HepG2 (cell line): ENCODE measurements at regions not wholly inside any gene's neighbourhood (a gene's known extent, or its start where the extent isn't known, plus 50 kb on each side); places are given as distances from the start of the nearest gene placed in this dataset.

Experiments used
- ATAC-seq: fragments of 200-7000 bp; cut with Tn5 transposase; 3 replicates; pipeline ENCODE4 v1.9.1; 2020; ENCODE audit warnings: mild to moderate bottlenecking, moderate library complexity
- BruUV-seq: library from RNA; stranded (reverse); fragments of 400-500 nt; replicated peaks from 2 replicates; lab custom pipeline; 2021; lab: Mats Ljungman, UMichigan
- CTCF ChIA-PET: fragments of 300-600 bp; formaldehyde crosslinking; extraction: SDS; loops from one replicate; lab custom pipeline; 2021; ENCODE audit warnings: low total read pairs, inconsistent platforms, low intra/inter-chr PET ratio; lab: Yijun Ruan, JAX
- POLR2A ChIA-PET: fragments of 350-600 bp; sonication (Branson Sonifier 250); formaldehyde crosslinking; loops from one replicate; lab custom pipeline; 2020; ENCODE audit warnings: antibody characterized with exemption, inconsistent platforms; lab: Yijun Ruan, JAX
- DNase-seq: peaks from one replicate; pipeline ENCODE4 v3.0.0-alpha.2; 2015; ENCODE audit warnings: low spot score
- FAIRE-seq: peaks from 3 replicates; lab custom pipeline; 2011; peaks lifted over from hg19 to GRCh38; lab: Jason Lieb, UNC
- H2AFZ ChIP-seq: one replicate; pipeline ENCODE4 v1.6.1; 2011; ENCODE audit warnings: low read length, inconsistent platforms
- H3K27ac ChIP-seq: fragments of 300-600 bp; 3 replicates; pipeline ENCODE4 v1.8.0; 2011; ENCODE audit warnings: mixed run types, mild to moderate bottlenecking, mixed read lengths, low read length, inconsistent platforms; ENCODE audit not compliant: insufficient read depth; ENCODE audit errors: extremely low read length
- H3K27me3 ChIP-seq, 2 experiments: fragments of 200-600 bp in 1 of 2; 2 replicates in 1 of 2; 3 replicates in 1 of 2; pipeline versions ENCODE4 v1.6.0 to v1.8.0; 2011; ENCODE audit warnings: low read length in 2 of 2, mild to moderate bottlenecking in 2 of 2, moderate library complexity in 2 of 2, inconsistent platforms in 1 of 2; ENCODE audit not compliant: insufficient read depth in 2 of 2, control insufficient read depth in 1 of 2
- H3K36me3 ChIP-seq, 2 experiments: fragments of 200-600 bp in 1 of 2; replicated peaks in 1 of 2; 2 replicates in 1 of 2; 3 replicates in 1 of 2; pipeline versions ENCODE4 v1.5.1 to v1.8.0; 2011; ENCODE audit warnings: low read length in 2 of 2, inconsistent platforms in 1 of 2; ENCODE audit not compliant: insufficient read depth in 2 of 2, control insufficient read depth in 1 of 2
- H3K4me1 ChIP-seq: 2 replicates; pipeline ENCODE4 v1.5.1; 2012; ENCODE audit warnings: low read length, inconsistent platforms; ENCODE audit not compliant: insufficient read depth
- H3K4me2 ChIP-seq: 2 replicates; pipeline ENCODE4 v1.6.0; 2011; ENCODE audit warnings: low read depth, low read length, inconsistent platforms
- H3K4me3 ChIP-seq, 3 experiments: fragments of 200-600 bp in 1 of 3; sonication (generic), shearing (Covaris generic) in 1 of 3; replicated peaks in 1 of 3; 2 replicates each; pipeline ENCODE4 v1.5.1; 2011 to 2016; ENCODE audit warnings: low read length in 3 of 3, inconsistent platforms in 2 of 3, low read depth in 2 of 3, mild to moderate bottlenecking in 2 of 3, control low read depth in 1 of 3, mixed read lengths in 1 of 3; ENCODE audit not compliant: insufficient read depth in 1 of 3
- H3K79me2 ChIP-seq: one replicate; pipeline ENCODE4 v1.6.1; 2011; ENCODE audit warnings: low read length, inconsistent platforms; ENCODE audit not compliant: insufficient read depth
- H3K9ac ChIP-seq: 2 replicates; pipeline ENCODE4 v1.6.0; 2011; ENCODE audit warnings: mild to moderate bottlenecking, low read depth, low read length, inconsistent platforms; ENCODE audit not compliant: insufficient read depth
- H3K9me3 ChIP-seq: 2 replicates; pipeline ENCODE4 v1.5.1; 2012; ENCODE audit warnings: mild to moderate bottlenecking, low read length
- H4K20me1 ChIP-seq: 2 replicates; pipeline ENCODE4 v1.6.0; 2011; ENCODE audit warnings: inconsistent platforms, mild to moderate bottlenecking, low read length, moderate library complexity; ENCODE audit not compliant: insufficient read depth
- DPF2 ChIP-seq: sonication (generic); formaldehyde crosslinking; IDR thresholded peaks from 2 replicates; pipeline ENCODE4 v1.4.0; 2020; ENCODE audit warnings: mild to moderate bottlenecking, low read depth, missing genetic modification reagents, borderline replicate concordance
- FOXO4 ChIP-seq: sonication (generic); formaldehyde crosslinking; conservative IDR thresholded peaks from 2 replicates; pipeline ENCODE4 v1.8.1; 2023; ENCODE audit warnings: missing genetic modification reagents
- MAFK ChIP-seq, 2 experiments: IDR thresholded peaks in 1 of 2; conservative IDR thresholded peaks in 1 of 2; 2 replicates each; pipeline ENCODE4 v1.6.1; 2011; ENCODE audit warnings: improper control_type of control experiment in 2 of 2, low read length in 2 of 2
- REL ChIP-seq: sonication (generic); formaldehyde crosslinking; conservative IDR thresholded peaks from 2 replicates; pipeline ENCODE4 v1.8.0; 2022; ENCODE audit warnings: mild to moderate bottlenecking, missing genetic modification reagents, moderate library complexity
- RFX3 ChIP-seq: IDR thresholded peaks from 2 replicates; pipeline ENCODE4 v1.6.1; 2016; ENCODE audit warnings: missing biosample characterization, missing genetic modification reagents
- STAG1 ChIP-seq: sonication (generic); formaldehyde crosslinking; IDR thresholded peaks from 2 replicates; pipeline ENCODE4 v1.4.0; 2020; ENCODE audit warnings: missing genetic modification reagents
- TOPORS ChIP-seq: sonication (generic); formaldehyde crosslinking; IDR thresholded peaks from 2 replicates; pipeline ENCODE4 v1.8.0; 2023; ENCODE audit warnings: mild to moderate bottlenecking, missing genetic modification reagents
- ZNF276 ChIP-seq: sonication (generic); formaldehyde crosslinking; IDR thresholded peaks from 2 replicates; pipeline ENCODE4 v1.4.0; 2020; ENCODE audit warnings: mild to moderate bottlenecking, low read depth, missing genetic modification reagents
- ZNF335 ChIP-seq: sonication (generic); formaldehyde crosslinking; IDR thresholded peaks from 2 replicates; pipeline ENCODE4 v1.4.0; 2020; ENCODE audit warnings: missing genetic modification reagents
- WGBS: methylation state at CpG from one replicate; pipeline ENCODE4 v1.1.6; 2017; ENCODE audit warnings: low lambda C conversion rate; 5-methylcytosine and 5-hydroxymethylcytosine counted together
- in situ Hi-C: cut with HindIII; loops from 2 replicates; pipeline ENCODE4 v1.10.0; 2017; ENCODE audit warnings: low pct_unique_long_range_greater_than_20kb; ENCODE audit not compliant: extremely low pct_ligation_motif_present
- intact Hi-C: fragments of 100-400 bp; cut with micrococcal nuclease; formaldehyde crosslinking; loops from one replicate; pipeline ENCODE4 v1.10.0; 2022; ENCODE audit not compliant: unreplicated experiment
- TF ChIP-seq, protein P1 (sequence below): sonication (generic); formaldehyde crosslinking; IDR thresholded peaks from 2 replicates; pipeline ENCODE4 v1.5.1; 2020; ENCODE audit warnings: missing genetic modification reagents, mild to moderate bottlenecking, borderline replicate concordance
- TF ChIP-seq, protein P2 (sequence below): sonication (generic); formaldehyde crosslinking; IDR thresholded peaks from 2 replicates; pipeline ENCODE4 v1.5.1; 2020; ENCODE audit warnings: mild to moderate bottlenecking, moderate library complexity, missing genetic modification reagents

DNA sequence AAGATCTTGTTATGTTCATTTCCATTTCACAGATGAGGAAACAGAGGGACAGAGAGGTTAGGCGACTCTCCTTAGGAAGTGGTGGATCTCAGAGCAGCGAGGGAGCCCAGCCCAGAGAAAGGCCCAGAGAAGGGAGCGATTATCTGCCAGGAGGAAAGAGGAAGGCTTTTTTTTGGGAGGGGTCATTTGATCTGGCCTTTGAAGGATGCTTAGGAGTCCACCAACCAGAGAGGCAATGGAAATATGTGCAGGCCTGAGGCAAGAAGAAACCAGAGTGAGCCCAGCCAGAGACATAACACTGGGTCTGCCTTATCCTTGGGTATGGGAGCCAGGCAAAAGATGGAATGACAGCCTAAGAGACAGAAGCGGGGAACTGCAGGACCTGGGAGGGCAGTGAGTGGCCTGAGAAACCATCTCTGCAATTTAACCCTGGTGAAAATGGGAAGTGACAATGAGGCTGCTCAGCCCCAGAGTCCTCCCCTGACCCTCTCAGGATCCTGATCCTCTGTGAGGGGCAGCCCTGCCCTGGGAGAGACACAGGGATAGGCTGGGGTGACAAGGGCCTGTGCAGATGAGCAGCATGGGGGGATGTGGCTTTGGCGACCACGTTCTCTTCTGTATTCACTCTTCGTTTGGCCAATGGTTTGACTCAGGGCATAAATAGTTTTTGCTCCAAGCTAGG lies 163.2 kb downstream of the WNT7A start:
- DNase-seq: no peak
- no peaks in the 10 kb centered on the region for H3K36me3 ChIP-seq
- H2AFZ ChIP-seq: no peak overlapping the region
- H3K79me2 ChIP-seq: no peaks in the 10 kb centered on the region
- no peak for FAIRE-seq
- H3K9me3 ChIP-seq: no peaks in the 10 kb centered on the region
- ChIA-PET POLR2A (no interaction called here), CTCF (no interaction called here)
- H4K20me1 ChIP-seq: no peaks in the 10 kb centered on the region
- H3K4me3 ChIP-seq: no peak overlapping the region
- no TSS peak for BruUV-seq
- H3K4me1 ChIP-seq: peaks cover 16% of the 10 kb centered on the region
- no peak overlapping the region for H3K4me2 ChIP-seq
- ATAC-seq: no peak
- in situ Hi-C loops: no loop called here
- no peaks in the 10 kb centered on the region for H3K27me3 ChIP-seq
- 46% methylated on average over 4 of the region's 7 CpGs for WGBS
- TF ChIP-seq TOPORS (CRISPR knock-in tag) (no peak), REL (CRISPR knock-in tag) (no peak)
- intact Hi-C loops: no loop called here
- no peak overlapping the region for H3K9ac ChIP-seq
- H3K27ac ChIP-seq: no peak overlapping the region

GRCh38 chr3:13715961-13716360 lies 163.9 kb downstream of the WNT7A start:
- intact Hi-C loops: no loop called here
- no TSS peak for BruUV-seq
- Histone ChIP-seq H3K36me3 (no peaks in the 10 kb centered on the region), H3K4me3 (no peak overlapping the region), H4K20me1 (no peaks in the 10 kb centered on the region), H3K79me2 (no peaks in the 10 kb centered on the region), H3K27me3 (no peaks in the 10 kb centered on the region), H3K4me2 (no peak overlapping the region), H2AFZ (no peak overlapping the region), H3K27ac (no peak overlapping the region), H3K9me3 (no peaks in the 10 kb centered on the region), H3K9ac (no peak overlapping the region), H3K4me1 (peaks cover 16% of the 10 kb centered on the region)
- in situ Hi-C loops: no loop called here
- FAIRE-seq (no peak), DNase-seq (no peak), ATAC-seq (no peak)
- ChIA-PET POLR2A (no interaction called here), CTCF (no interaction called here)
- WGBS: 21% methylated on average over 3 of the region's 4 CpGs
- no peak for TF ChIP-seq ZNF276 (CRISPR knock-in tag)
- no peak for TF ChIP-seq ZNF335 (CRISPR knock-in tag)
- TF ChIP-seq, protein P1, sequence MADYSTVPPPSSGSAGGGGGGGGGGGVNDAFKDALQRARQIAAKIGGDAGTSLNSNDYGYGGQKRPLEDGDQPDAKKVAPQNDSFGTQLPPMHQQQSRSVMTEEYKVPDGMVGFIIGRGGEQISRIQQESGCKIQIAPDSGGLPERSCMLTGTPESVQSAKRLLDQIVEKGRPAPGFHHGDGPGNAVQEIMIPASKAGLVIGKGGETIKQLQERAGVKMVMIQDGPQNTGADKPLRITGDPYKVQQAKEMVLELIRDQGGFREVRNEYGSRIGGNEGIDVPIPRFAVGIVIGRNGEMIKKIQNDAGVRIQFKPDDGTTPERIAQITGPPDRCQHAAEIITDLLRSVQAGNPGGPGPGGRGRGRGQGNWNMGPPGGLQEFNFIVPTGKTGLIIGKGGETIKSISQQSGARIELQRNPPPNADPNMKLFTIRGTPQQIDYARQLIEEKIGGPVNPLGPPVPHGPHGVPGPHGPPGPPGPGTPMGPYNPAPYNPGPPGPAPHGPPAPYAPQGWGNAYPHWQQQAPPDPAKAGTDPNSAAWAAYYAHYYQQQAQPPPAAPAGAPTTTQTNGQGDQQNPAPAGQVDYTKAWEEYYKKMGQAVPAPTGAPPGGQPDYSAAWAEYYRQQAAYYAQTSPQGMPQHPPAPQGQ: no peak
- TF ChIP-seq FOXO4: no peak
- TF ChIP-seq, protein P2, sequence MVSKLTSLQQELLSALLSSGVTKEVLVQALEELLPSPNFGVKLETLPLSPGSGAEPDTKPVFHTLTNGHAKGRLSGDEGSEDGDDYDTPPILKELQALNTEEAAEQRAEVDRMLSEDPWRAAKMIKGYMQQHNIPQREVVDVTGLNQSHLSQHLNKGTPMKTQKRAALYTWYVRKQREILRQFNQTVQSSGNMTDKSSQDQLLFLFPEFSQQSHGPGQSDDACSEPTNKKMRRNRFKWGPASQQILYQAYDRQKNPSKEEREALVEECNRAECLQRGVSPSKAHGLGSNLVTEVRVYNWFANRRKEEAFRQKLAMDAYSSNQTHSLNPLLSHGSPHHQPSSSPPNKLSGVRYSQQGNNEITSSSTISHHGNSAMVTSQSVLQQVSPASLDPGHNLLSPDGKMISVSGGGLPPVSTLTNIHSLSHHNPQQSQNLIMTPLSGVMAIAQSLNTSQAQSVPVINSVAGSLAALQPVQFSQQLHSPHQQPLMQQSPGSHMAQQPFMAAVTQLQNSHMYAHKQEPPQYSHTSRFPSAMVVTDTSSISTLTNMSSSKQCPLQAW (CRISPR knock-in tag): no peak
- TF ChIP-seq DPF2 (CRISPR knock-in tag): no peak
- TF ChIP-seq STAG1 (CRISPR knock-in tag): no peak
- TF ChIP-seq MAFK (conservative IDR thresholded peaks at IDR 0.05 in 1 of 2, IDR thresholded peaks at IDR 0.05 in 1 of 2; ENCODE audit: low read length in 2 of 2): no peak
- TF ChIP-seq RFX3: no peak
